HL-60/S4 treated with phorbol 12-myristate 13-acetate at 8.2 ng/mL for 4 days and 3 days (cell line): ENCODE measurements at regions not wholly inside any gene's neighbourhood (a gene's known extent, or its start where the extent isn't known, plus 50 kb on each side); places are given as distances from the start of the nearest gene placed in this dataset.
"Not testable (repeated sequence)": the region's sequence is repeated elsewhere in the genome, so short reads cannot be mapped to it uniquely, and the experiment has no call there.

Experiments used
- in situ Hi-C: fragments of 300-500 bp; cut with MboI; formaldehyde crosslinking; loops from 2 replicates; pipeline ENCODE4 v1.15.0; 2022; ENCODE audit warnings: low sequenced_read_pairs

- in situ Hi-C loops: not testable (repeated sequence)
These were observed 108.0 kb upstream of the LNX1 start for GRCh38 chr4:53699310-53699709.

- in situ Hi-C loops: no loop called here
These were observed 105.9 kb upstream of the LNX1 start for GRCh38 chr4:53697016-53697685.

GRCh38 chr4:53695540-53696463, 104.5 kb upstream of the LNX1 start:
- in situ Hi-C loops: no loop called here

DNA sequence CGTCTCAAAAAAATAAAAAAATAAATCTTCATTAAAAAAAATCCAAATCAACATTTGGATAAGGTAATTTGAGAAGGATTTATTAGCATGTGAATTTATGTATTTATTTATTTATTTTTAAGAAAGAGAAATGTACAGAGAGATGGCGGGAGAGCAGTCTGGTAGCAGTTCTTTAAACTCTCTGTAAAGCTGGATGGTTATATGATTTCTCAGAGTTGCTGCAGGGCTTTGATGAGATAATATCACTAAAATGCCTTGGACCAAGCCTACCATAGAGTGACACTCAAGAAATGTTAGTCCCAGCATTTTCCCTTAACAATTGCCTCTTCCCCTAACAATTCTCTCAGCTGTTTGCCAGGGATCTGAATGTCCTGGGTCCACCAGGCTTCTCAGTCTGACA, 103.4 kb upstream of the LNX1 start:
- in situ Hi-C loops: no loop called here

GRCh38 chr4:53693909-53694308, 102.6 kb upstream of the LNX1 start:
- in situ Hi-C loops: no loop called here

GRCh38 chr4:53693408-53693807, 102.1 kb upstream of the LNX1 start:
- in situ Hi-C loops: no loop called here

- in situ Hi-C loops: no loop called here
These were observed 97.0 kb upstream of the LNX1 start for GRCh38 chr4:53688186-53688790.

- in situ Hi-C loops: no loop called here
These were observed 95.2 kb upstream of the LNX1 start for GRCh38 chr4:53686521-53686920.

GRCh38 chr4:53684136-53685130, 93.1 kb upstream of the LNX1 start:
- in situ Hi-C loops: no loop called here

DNA sequence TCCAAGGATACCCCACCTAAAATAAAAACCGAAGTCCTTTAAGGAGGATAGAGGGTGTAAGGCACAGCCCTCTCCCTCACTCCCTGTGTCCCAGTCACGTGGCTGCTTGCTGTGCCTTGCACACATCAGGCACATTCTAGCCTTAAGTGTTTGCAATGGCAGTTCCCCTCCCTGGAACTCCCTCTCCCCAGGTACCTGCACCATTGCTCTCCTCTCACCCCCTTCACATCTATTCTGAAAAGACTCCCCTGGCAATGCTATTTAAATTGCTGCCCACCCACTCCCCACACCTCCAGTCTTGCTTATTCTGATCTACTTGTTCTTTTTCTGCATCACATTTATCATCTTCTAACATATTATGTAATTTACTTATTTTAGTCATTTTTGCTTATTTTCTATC, 91.6 kb upstream of the LNX1 start:
- in situ Hi-C loops: no loop called here

GRCh38 chr4:53682196-53682595, 90.9 kb upstream of the LNX1 start:
- in situ Hi-C loops: no loop called here

- in situ Hi-C loops: no loop called here
These were observed 89.3 kb upstream of the LNX1 start for GRCh38 chr4:53680598-53680997.

- in situ Hi-C loops: no loop called here
These were observed 88.9 kb upstream of the LNX1 start for GRCh38 chr4:53680168-53680567.

GRCh38 chr4:53676402-53676871, 85.2 kb upstream of the LNX1 start:
- in situ Hi-C loops: no loop called here

GRCh38 chr4:53674903-53675302, 83.6 kb upstream of the LNX1 start:
- in situ Hi-C loops: no loop called here

DNA sequence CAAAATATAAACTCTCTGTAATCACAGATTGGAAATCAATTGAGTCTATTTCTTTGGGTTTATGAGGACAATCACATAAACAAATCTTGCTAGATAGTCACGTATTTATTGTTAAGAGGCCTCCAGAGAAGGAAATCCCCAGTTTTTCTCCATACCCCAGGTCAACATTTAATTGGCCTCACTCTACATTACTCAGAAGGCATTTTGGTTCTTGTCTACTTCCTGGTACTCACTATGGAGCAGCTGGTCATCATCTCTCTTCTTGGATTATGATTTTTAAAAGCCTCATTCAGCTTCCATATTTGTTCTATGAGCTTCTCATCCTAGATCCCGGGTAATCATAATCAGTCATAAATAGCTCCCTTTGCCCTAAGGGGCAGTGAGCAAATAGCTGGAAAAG, 81.6 kb upstream of the LNX1 start:
- in situ Hi-C loops: no loop called here

DNA sequence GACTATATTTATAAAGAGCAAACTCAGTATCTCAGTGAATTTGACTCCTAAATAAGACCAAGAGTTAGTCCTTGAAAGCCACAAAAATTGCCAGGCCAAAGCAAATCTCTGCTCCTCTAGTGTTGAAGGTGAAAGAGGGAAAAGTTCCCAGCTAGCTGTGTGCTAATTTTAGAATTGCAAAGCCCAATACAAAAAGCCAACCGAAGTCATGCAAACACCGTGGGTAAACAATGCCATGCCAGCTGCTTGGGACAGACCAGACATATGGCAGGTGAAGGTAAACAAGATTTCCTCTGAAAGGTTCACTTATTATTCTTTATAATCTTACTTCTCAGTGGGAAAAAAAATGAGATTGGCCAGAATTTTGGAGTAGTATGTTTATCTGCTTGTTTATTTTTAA, 80.5 kb upstream of the LNX1 start:
- in situ Hi-C loops: no loop called here

GRCh38 chr4:53659737-53660136, 68.5 kb upstream of the LNX1 start:
- in situ Hi-C loops: no loop called here

- in situ Hi-C loops: no loop called here
These were observed 67.8 kb upstream of the LNX1 start for GRCh38 chr4:53659112-53659511.

DNA sequence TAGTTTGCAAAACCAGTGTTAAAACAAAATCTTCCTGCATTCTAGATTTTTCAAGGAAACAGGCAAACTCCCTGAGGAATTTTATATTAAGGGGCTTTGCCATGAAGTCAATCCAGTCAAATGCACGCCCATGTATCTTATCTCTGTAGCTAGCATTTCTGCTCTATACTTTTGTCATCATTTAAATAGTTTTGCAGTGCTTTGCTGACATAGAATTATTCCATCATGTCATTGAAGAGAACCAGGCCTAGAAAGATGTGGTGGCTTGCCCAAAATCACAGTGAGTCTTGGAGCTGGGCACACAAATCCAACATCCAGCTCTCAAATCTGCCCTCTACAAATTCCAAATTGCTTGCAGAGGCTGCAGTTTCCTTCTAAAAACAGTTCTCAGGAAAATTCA, 66.7 kb upstream of the LNX1 start:
- in situ Hi-C loops: no loop called here
